ENCODE measurements at regions not wholly inside any gene's neighbourhood (a gene's known extent, or its start where the extent isn't known, plus 50 kb on each side); places are given as distances from the start of the nearest gene placed in this dataset.

DNA sequence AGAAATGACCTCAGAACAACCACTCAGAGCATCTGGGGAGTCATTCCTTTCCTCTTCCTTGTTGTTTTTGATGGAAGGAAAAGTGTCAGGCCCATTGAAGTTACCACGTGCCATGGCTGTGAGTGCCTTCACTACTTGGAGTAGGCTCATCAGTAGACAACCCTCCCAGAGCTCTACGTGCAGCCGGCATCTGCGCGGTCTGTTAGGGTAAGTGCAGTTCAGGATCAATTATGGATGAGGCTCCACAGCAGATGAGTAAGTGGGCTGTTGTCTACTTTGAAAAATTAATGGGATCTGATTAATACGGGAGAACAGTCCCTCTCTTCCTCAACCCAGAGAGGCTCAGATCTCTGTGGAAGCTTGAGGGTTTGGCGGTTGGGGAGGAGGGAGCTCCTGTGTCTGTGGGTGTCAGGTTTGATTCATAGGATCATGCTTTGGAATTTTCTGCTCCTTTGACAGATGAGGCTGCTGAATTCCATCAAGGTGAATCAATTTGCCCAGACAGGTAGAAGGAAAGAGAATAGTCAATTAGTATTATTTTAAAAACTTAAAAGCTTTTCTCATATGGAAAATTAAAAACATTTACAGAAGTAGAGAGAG lies 93.8 kb upstream of the TOX2 start:
- TF ChIP-seq, protein P1, sequence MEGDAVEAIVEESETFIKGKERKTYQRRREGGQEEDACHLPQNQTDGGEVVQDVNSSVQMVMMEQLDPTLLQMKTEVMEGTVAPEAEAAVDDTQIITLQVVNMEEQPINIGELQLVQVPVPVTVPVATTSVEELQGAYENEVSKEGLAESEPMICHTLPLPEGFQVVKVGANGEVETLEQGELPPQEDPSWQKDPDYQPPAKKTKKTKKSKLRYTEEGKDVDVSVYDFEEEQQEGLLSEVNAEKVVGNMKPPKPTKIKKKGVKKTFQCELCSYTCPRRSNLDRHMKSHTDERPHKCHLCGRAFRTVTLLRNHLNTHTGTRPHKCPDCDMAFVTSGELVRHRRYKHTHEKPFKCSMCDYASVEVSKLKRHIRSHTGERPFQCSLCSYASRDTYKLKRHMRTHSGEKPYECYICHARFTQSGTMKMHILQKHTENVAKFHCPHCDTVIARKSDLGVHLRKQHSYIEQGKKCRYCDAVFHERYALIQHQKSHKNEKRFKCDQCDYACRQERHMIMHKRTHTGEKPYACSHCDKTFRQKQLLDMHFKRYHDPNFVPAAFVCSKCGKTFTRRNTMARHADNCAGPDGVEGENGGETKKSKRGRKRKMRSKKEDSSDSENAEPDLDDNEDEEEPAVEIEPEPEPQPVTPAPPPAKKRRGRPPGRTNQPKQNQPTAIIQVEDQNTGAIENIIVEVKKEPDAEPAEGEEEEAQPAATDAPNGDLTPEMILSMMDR (conservative IDR thresholded peaks at IDR 0.05; ENCODE audit: low read depth, low read length) = no peak
- TF ChIP-seq EZH2 (IDR thresholded peaks at IDR 0.05; ENCODE audit: borderline replicate concordance, low read depth, low read length, poor library complexity, severe bottlenecking) = no peak
